IMR-90 (cell line): ENCODE measurements at regions not wholly inside any gene's neighbourhood (a gene's known extent, or its start where the extent isn't known, plus 50 kb on each side); places are given as distances from the start of the nearest gene placed in this dataset.

Experiments used
- ATAC-seq: fragments of 200-7000 bp; cut with Tn5 transposase; 2 replicates; pipeline ENCODE4 v1.9.1; 2020; ENCODE audit warnings: low read depth, mild to moderate bottlenecking, moderate library complexity
- BruUV-seq: library from RNA; stranded (reverse); fragments of 400-500 nt; replicated peaks from 2 replicates; lab custom pipeline; 2021; lab: Mats Ljungman, UMichigan
- CTCF ChIA-PET: fragments of 300-600 bp; formaldehyde crosslinking; extraction: SDS; loops from one replicate; lab custom pipeline; 2021; ENCODE audit warnings: antibody characterized with exemption; lab: Yijun Ruan, JAX
- POLR2A ChIA-PET: fragments of 300-600 bp; sonication (Branson Sonifier 250); formaldehyde crosslinking; loops from one replicate; lab custom pipeline; 2022; ENCODE audit warnings: antibody characterized with exemption; ENCODE audit not compliant: unreplicated experiment; lab: Charles Lee
- DNase-seq: peaks from one replicate; pipeline ENCODE4 v3.0.0; 2013
- H2AFZ ChIP-seq: replicated peaks from 2 replicates; pipeline ENCODE3; 2013; ENCODE audit warnings: low read length, mild to moderate bottlenecking; ENCODE audit not compliant: poor library complexity
- H2AK5ac ChIP-seq: 2 replicates; pipeline ENCODE4 v1.6.1; 2013; ENCODE audit warnings: low read depth, low read length, inconsistent platforms
- H2AK9ac ChIP-seq: replicated peaks from 2 replicates; pipeline ENCODE3; 2013; ENCODE audit warnings: mild to moderate bottlenecking, low read depth, low read length, moderate library complexity; ENCODE audit not compliant: poor library complexity
- H2BK120ac ChIP-seq: 2 replicates; pipeline ENCODE4 v1.6.1; 2013; ENCODE audit warnings: low read depth, low read length, inconsistent platforms
- H2BK15ac ChIP-seq: 3 replicates; pipeline ENCODE4 v1.6.1; 2013; ENCODE audit warnings: low read depth, low read length, inconsistent platforms
- H2BK20ac ChIP-seq: 2 replicates; pipeline ENCODE4 v1.6.1; 2013; ENCODE audit warnings: low read depth, mild to moderate bottlenecking, inconsistent platforms, low read length, moderate library complexity
- H2BK5ac ChIP-seq: 2 replicates; pipeline ENCODE4 v1.6.1; 2013; ENCODE audit warnings: mild to moderate bottlenecking, low read depth, low read length, inconsistent platforms; ENCODE audit not compliant: poor library complexity, severe bottlenecking
- H3K14ac ChIP-seq: replicated peaks from 2 replicates; pipeline ENCODE4 v1.6.1; 2013; ENCODE audit warnings: low read depth, low read length, inconsistent platforms
- H3K18ac ChIP-seq: 2 replicates; pipeline ENCODE4 v1.6.1; 2013; ENCODE audit warnings: low read depth, low read length, control low read depth
- H3K23ac ChIP-seq: 2 replicates; pipeline ENCODE4 v1.6.1; 2013; ENCODE audit warnings: low read depth, low read length, inconsistent platforms
- H3K27ac ChIP-seq: 2 replicates; pipeline ENCODE4 v1.5.1; 2013; ENCODE audit warnings: mild to moderate bottlenecking, control low read depth, low read length; ENCODE audit not compliant: insufficient read depth
- H3K27me3 ChIP-seq: 2 replicates; pipeline ENCODE4 v1.6.1; 2013; ENCODE audit warnings: low read length; ENCODE audit not compliant: control insufficient read depth, insufficient read depth
- H3K36me3 ChIP-seq: 2 replicates; pipeline ENCODE4 v1.6.1; 2013; ENCODE audit warnings: low read length, mixed read lengths; ENCODE audit not compliant: control insufficient read depth, insufficient read depth
- H3K4ac ChIP-seq: 2 replicates; pipeline ENCODE4 v1.6.1; 2013; ENCODE audit warnings: low read depth, low read length, inconsistent platforms
- H3K4me1 ChIP-seq: 2 replicates; pipeline ENCODE4 v1.6.1; 2013; ENCODE audit warnings: low read length, mixed read lengths; ENCODE audit not compliant: control insufficient read depth, insufficient read depth
- H3K4me2 ChIP-seq: 2 replicates; pipeline ENCODE4 v1.6.1; 2013; ENCODE audit warnings: low read depth, mild to moderate bottlenecking, control low read depth, low read length, moderate library complexity
- H3K4me3 ChIP-seq: 2 replicates; pipeline ENCODE4 v1.5.1; 2013; ENCODE audit warnings: low read depth, mild to moderate bottlenecking, control low read depth, low read length, moderate library complexity; ENCODE audit not compliant: insufficient read depth
- H3K56ac ChIP-seq: 2 replicates; pipeline ENCODE4 v1.6.1; 2013; ENCODE audit warnings: low read length, inconsistent platforms; ENCODE audit not compliant: insufficient read depth; ENCODE audit errors: extremely low read depth
- H3K79me1 ChIP-seq, 2 experiments: 2 replicates each; pipeline ENCODE4 v1.6.1; 2013; ENCODE audit warnings: low read length in 2 of 2, inconsistent platforms in 1 of 2, low read depth in 1 of 2
- H3K9ac ChIP-seq: 2 replicates; pipeline ENCODE4 v1.6.1; 2013; ENCODE audit warnings: low read depth, low read length, control low read depth
- H3K9me1 ChIP-seq: 2 replicates; pipeline ENCODE4 v1.6.1; 2013; ENCODE audit warnings: low read length, inconsistent platforms; ENCODE audit not compliant: insufficient read depth
- H3K9me3 ChIP-seq: 2 replicates; pipeline ENCODE4 v1.6.1; 2013; ENCODE audit warnings: low read length; ENCODE audit not compliant: control insufficient read depth, insufficient read depth
- H4K20me1 ChIP-seq: 2 replicates; pipeline ENCODE4 v1.6.1; 2013; ENCODE audit warnings: low read length, inconsistent platforms; ENCODE audit not compliant: insufficient read depth
- H4K5ac ChIP-seq: 2 replicates; pipeline ENCODE4 v1.6.1; 2013; ENCODE audit warnings: mild to moderate bottlenecking, low read depth, low read length, control low read depth
- H4K8ac ChIP-seq, 2 experiments: 2 replicates each; pipeline ENCODE4 v1.6.1; 2013; ENCODE audit warnings: low read depth in 2 of 2, low read length in 2 of 2, control low read depth in 1 of 2, inconsistent platforms in 1 of 2
- H4K91ac ChIP-seq: 2 replicates; pipeline ENCODE4 v1.6.1; 2013; ENCODE audit warnings: low read depth, low read length, inconsistent platforms; ENCODE audit not compliant: insufficient read depth
- BHLHE40 ChIP-seq: fragments of 150-350 bp; IDR thresholded peaks from 2 replicates; pipeline ENCODE4 v1.6.1; 2016; ENCODE audit warnings: mild to moderate bottlenecking, low read depth, low read length
- CEBPB ChIP-seq: IDR thresholded peaks from 2 replicates; pipeline ENCODE4 v1.6.1; 2012; ENCODE audit warnings: low read depth, low read length, improper control_type of control experiment
- MAFK ChIP-seq: IDR thresholded peaks from 2 replicates; pipeline ENCODE4 v1.6.1; 2012; ENCODE audit warnings: low read depth, low read length, improper control_type of control experiment
- MAZ ChIP-seq: IDR thresholded peaks from 2 replicates; pipeline ENCODE4 v1.6.1; 2012; ENCODE audit warnings: low read depth, mild to moderate bottlenecking, low read length, improper control_type of control experiment, moderate library complexity, borderline replicate concordance
- POLR2A ChIP-seq: IDR thresholded peaks from 2 replicates; pipeline ENCODE4 v1.6.1; 2012; ENCODE audit warnings: mild to moderate bottlenecking, low read depth, low read length
- RAD21 ChIP-seq: IDR thresholded peaks from 2 replicates; pipeline ENCODE4 v1.6.1; 2012; ENCODE audit warnings: low read length, improper control_type of control experiment
- RFX5 ChIP-seq: IDR thresholded peaks from 2 replicates; pipeline ENCODE4 v1.8.0; 2012; ENCODE audit warnings: low read depth, mild to moderate bottlenecking, low read length, moderate library complexity
- USF2 ChIP-seq: fragments of 150-350 bp; IDR thresholded peaks from 2 replicates; pipeline ENCODE4 v1.6.1; 2017; ENCODE audit warnings: mild to moderate bottlenecking, antibody characterized with exemption, low read length, low read depth
- dilution Hi-C: fragments of 300-500 bp; cut with HindIII; formaldehyde crosslinking; loops from one replicate; pipeline ENCODE4 v1.14.3; 2018; ENCODE audit warnings: low sequenced_read_pairs; ENCODE audit not compliant: unreplicated experiment
- in situ Hi-C: fragments of 300-500 bp; cut with MboI; formaldehyde crosslinking; loops from 3 replicates; pipeline ENCODE4 v1.14.3; 2019; ENCODE audit warnings: low sequenced_read_pairs, inconsistent platforms, mixed read lengths
- intact Hi-C: fragments of 100-400 bp; cut with micrococcal nuclease; formaldehyde crosslinking; loops from 2 replicates; pipeline ENCODE4 v1.10.0; 2022

GRCh38 chr4:114398410-114398809 is 200.2 kb upstream of the UGT8 start:
- H3K9me3 ChIP-seq: no peaks in the 10 kb centered on the region
- no peaks in the 10 kb centered on the region for H3K4me1 ChIP-seq
- H2BK15ac ChIP-seq: no peak overlapping the region
- dilution Hi-C loops: no loop called here
- ChIA-PET POLR2A (no interaction called here), CTCF (no interaction called here)
- H3K9ac ChIP-seq: no peak overlapping the region
- ATAC-seq (no peak), DNase-seq (no peak)
- H4K8ac ChIP-seq: no peak overlapping the region
- no peak overlapping the region for H3K4me3 ChIP-seq
- H4K91ac ChIP-seq: no peak overlapping the region
- no peak overlapping the region for H3K27ac ChIP-seq
- no peak overlapping the region for H2BK20ac ChIP-seq
- no peak overlapping the region for H3K4ac ChIP-seq
- no peaks in the 10 kb centered on the region for H3K9me1 ChIP-seq
- no peak overlapping the region for H2AFZ ChIP-seq
- H3K4me2 ChIP-seq: no peak overlapping the region
- intact Hi-C loops: no loop called here
- H2BK120ac ChIP-seq: no peak overlapping the region
- no peak overlapping the region for H3K18ac ChIP-seq
- no peak overlapping the region for H2AK9ac ChIP-seq
- TF ChIP-seq RAD21: no peak
- no peak for TF ChIP-seq MAFK
- no peak for TF ChIP-seq RFX5
- TF ChIP-seq CEBPB: no peak
- no peak for TF ChIP-seq POLR2A
- no peak for TF ChIP-seq USF2
- TF ChIP-seq BHLHE40: no peak
- no peak for TF ChIP-seq MAZ
- no peaks in the 10 kb centered on the region for H3K79me1 ChIP-seq
- H4K20me1 ChIP-seq: no peaks in the 10 kb centered on the region
- no peak overlapping the region for H2AK5ac ChIP-seq
- H3K27me3 ChIP-seq: peaks cover 9% of the 10 kb centered on the region
- in situ Hi-C loops: loop anchor here (10.0 to 25.0 kb wide), 3 partner anchors 256 to 1111 kb away; no protein-coding TSS in a partner anchor
- H3K56ac ChIP-seq: no peak overlapping the region
- no peak overlapping the region for H3K23ac ChIP-seq
- H2BK5ac ChIP-seq: no peak overlapping the region
- no TSS peak for BruUV-seq
- no peak overlapping the region for H3K14ac ChIP-seq
- H3K36me3 ChIP-seq: no peaks in the 10 kb centered on the region
- H4K5ac ChIP-seq: no peak overlapping the region
